ENCODE measurements at regions not wholly inside any gene's neighbourhood (a gene's known extent, or its start where the extent isn't known, plus 50 kb on each side); places are given as distances from the start of the nearest gene placed in this dataset.

DNA sequence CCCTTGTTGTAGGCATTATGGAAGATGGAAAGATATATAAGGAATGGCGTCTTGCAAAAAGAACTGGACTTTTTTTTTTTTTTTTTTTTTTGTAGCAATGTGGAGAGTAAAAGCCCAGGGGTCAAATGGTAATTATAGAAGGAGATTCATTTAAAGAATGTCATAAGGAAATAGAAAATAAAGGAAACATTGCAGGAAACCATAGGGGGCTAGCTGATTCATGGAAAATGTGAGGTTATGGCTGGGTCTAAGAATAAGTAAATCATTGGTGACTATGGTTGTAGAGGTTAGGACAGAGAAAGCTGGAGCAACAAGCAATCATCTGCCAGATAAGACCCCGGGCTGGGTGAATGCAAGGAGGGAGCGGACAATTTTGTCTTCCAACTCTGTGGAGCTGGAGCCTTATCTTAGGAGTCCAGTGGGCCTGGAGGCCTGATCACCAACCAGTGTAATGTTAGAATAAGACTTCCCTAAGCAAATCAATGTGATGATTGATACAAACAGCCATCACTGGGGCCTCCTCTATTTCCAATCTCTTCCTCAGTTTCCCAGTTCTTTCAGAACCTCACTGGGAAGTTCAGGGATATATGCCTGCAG, 201.2 kb upstream of the TNP1 start:
- TF ChIP-seq, protein P1, sequence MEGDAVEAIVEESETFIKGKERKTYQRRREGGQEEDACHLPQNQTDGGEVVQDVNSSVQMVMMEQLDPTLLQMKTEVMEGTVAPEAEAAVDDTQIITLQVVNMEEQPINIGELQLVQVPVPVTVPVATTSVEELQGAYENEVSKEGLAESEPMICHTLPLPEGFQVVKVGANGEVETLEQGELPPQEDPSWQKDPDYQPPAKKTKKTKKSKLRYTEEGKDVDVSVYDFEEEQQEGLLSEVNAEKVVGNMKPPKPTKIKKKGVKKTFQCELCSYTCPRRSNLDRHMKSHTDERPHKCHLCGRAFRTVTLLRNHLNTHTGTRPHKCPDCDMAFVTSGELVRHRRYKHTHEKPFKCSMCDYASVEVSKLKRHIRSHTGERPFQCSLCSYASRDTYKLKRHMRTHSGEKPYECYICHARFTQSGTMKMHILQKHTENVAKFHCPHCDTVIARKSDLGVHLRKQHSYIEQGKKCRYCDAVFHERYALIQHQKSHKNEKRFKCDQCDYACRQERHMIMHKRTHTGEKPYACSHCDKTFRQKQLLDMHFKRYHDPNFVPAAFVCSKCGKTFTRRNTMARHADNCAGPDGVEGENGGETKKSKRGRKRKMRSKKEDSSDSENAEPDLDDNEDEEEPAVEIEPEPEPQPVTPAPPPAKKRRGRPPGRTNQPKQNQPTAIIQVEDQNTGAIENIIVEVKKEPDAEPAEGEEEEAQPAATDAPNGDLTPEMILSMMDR (conservative IDR thresholded peaks at IDR 0.05; ENCODE audit: low read length), result no peak
- TF ChIP-seq EZH2phosphoT487 (IDR thresholded peaks at IDR 0.05; ENCODE audit: borderline replicate concordance, low read depth, low read length), result no peak
